Activated naive CD4-positive, alpha-beta T cell treated with anti-CD3 and anti-CD28 coated beads, Interleukin-2, amount 50 U/mL, for 24 hours (primary cell): ENCODE measurements at regions not wholly inside any gene's neighbourhood (a gene's known extent, or its start where the extent isn't known, plus 50 kb on each side); places are given as distances from the start of the nearest gene placed in this dataset.

Source experiments
- H3K27ac Mint-ChIP-seq: one replicate; pipeline ENCODE4 v1.8.0; 2021; ENCODE audit warnings: mild to moderate bottlenecking, mixed read lengths
- H3K27me3 Mint-ChIP-seq: one replicate; pipeline ENCODE4 v1.8.0; 2021; ENCODE audit warnings: mixed read lengths
- H3K36me3 Mint-ChIP-seq: one replicate; pipeline ENCODE4 v1.8.0; 2021; ENCODE audit warnings: mixed read lengths
- H3K4me1 Mint-ChIP-seq: one replicate; pipeline ENCODE4 v1.8.0; 2021; ENCODE audit warnings: mixed read lengths
- H3K4me3 Mint-ChIP-seq: one replicate; pipeline ENCODE4 v1.8.0; 2021; ENCODE audit warnings: mild to moderate bottlenecking, mixed read lengths
- H3K9me3 Mint-ChIP-seq: one replicate; pipeline ENCODE4 v1.8.0; 2021; ENCODE audit warnings: mixed read lengths

DNA sequence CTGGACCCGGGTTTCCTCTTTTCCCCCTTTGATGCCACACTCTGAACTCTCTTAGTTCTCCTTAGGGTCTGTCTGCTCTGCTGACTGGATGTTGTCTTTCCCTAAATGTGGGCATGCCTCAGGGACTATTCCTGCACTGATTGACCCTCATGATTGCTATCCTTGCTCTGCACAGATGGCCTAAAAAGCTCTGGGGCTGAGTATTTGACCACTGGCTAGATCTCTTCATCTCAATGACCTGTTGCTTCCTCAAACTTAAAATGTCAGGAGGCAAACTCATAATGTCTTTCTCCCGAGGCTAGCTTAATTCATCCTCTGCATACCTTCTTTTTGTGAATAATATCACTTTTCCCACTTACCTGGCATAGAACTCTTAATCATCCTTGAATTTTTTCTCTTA, 157.4 kb downstream of the GATB start:
- no peaks in the 10 kb centered on the region for H3K36me3 Mint-ChIP-seq
- no peaks in the 10 kb centered on the region for H3K27me3 Mint-ChIP-seq
- H3K27ac Mint-ChIP-seq: no peak overlapping the region

DNA sequence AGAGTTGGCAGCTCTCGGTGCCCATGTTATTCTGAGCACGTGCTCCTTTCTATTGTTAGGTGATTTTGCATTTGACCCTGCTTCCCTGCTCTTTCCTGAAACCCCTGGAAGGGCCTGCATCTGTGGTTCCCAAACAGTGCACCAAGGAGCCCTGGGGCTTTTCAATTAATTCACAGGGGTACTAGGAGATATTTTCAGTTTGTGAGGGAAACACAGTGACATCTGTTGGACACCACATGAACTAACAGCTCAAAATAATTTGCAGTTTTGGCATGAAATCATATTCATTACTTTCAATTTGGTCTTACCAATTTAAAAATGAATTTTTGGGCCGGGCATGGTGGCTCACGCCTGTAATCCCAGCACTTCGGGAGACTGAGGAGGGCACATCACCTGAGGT, 156.6 kb downstream of the GATB start:
- H3K4me3 Mint-ChIP-seq: no peak overlapping the region
- no peaks in the 10 kb centered on the region for H3K4me1 Mint-ChIP-seq
- no peaks in the 10 kb centered on the region for H3K27me3 Mint-ChIP-seq
- no peak overlapping the region for H3K27ac Mint-ChIP-seq
- no peaks in the 10 kb centered on the region for H3K36me3 Mint-ChIP-seq
- no peaks in the 10 kb centered on the region for H3K9me3 Mint-ChIP-seq

More for the DNA sequence above, 157.4 kb downstream of the GATB start:
- Mint-ChIP-seq H3K4me3 (no peak overlapping the region), H3K9me3 (no peaks in the 10 kb centered on the region), H3K4me1 (no peaks in the 10 kb centered on the region)

DNA sequence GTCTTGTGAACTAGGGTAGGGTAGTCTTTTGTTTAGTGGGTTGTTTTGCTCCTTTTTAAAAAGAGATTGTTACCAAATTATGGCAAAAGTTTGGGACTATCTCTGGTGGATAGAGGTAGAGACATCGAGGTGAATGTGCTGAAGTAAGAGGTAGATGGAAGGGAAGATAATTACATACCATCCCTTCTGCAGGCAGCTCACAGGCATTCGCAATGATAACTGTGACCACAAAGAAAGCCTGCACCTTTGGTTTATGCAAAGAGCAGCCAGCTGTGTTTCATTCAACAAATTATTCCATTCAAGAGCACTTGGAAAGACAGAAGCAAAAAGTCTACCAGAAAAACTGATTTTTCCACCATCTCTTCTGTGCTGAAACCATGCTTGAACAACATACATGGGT, 155.6 kb downstream of the GATB start:
- no peak overlapping the region for H3K27ac Mint-ChIP-seq
- no peaks in the 10 kb centered on the region for H3K4me1 Mint-ChIP-seq
- H3K4me3 Mint-ChIP-seq: no peak overlapping the region
- no peaks in the 10 kb centered on the region for H3K36me3 Mint-ChIP-seq
- H3K9me3 Mint-ChIP-seq: no peaks in the 10 kb centered on the region
- no peaks in the 10 kb centered on the region for H3K27me3 Mint-ChIP-seq

DNA sequence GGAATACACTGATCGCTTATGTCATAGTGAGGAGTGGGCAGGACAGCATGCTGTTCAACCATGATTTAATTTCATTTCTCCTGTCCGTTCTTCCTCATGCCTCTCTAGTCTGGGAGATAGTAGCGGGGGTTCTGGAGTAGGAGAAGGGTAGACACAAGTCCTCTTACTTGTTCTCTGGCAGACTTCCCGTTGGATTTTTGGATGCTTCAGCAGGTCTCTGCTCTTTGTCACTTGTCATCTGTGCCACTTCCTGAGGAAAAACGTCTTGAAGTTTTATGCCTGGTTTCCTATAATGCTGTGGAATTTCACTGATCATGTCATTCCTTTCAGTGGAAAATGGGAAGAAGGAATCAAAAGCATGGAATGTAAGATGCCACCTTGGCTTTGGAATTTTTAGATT, 154.7 kb downstream of the GATB start:
- H3K9me3 Mint-ChIP-seq: no peaks in the 10 kb centered on the region
- no peaks in the 10 kb centered on the region for H3K27me3 Mint-ChIP-seq
- H3K36me3 Mint-ChIP-seq: no peaks in the 10 kb centered on the region
- H3K27ac Mint-ChIP-seq: no peak overlapping the region
- no peaks in the 10 kb centered on the region for H3K4me1 Mint-ChIP-seq
- no peak overlapping the region for H3K4me3 Mint-ChIP-seq

DNA sequence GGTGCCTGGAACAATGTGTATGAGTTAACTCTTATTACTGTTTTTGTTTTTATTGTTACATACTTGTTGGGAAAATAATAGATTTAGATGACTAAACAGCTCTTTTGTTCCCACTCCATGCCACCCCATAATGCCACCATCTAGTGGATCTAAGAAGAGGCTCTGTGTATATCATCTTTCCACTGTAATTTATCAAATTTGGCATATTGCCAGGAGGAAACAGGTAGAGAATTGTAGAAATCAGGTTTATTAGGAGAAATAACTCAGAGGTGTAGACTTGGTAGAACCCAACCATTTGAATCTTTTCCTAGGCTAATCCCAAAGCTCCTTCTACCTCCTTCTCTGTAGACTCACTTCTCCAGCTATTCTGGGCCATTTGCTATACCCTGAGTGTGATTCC, 150.6 kb downstream of the GATB start:
- no peaks in the 10 kb centered on the region for H3K9me3 Mint-ChIP-seq
- no peaks in the 10 kb centered on the region for H3K4me1 Mint-ChIP-seq
- no peaks in the 10 kb centered on the region for H3K36me3 Mint-ChIP-seq
- no peak overlapping the region for H3K27ac Mint-ChIP-seq
- no peak overlapping the region for H3K4me3 Mint-ChIP-seq
- H3K27me3 Mint-ChIP-seq: no peaks in the 10 kb centered on the region

DNA sequence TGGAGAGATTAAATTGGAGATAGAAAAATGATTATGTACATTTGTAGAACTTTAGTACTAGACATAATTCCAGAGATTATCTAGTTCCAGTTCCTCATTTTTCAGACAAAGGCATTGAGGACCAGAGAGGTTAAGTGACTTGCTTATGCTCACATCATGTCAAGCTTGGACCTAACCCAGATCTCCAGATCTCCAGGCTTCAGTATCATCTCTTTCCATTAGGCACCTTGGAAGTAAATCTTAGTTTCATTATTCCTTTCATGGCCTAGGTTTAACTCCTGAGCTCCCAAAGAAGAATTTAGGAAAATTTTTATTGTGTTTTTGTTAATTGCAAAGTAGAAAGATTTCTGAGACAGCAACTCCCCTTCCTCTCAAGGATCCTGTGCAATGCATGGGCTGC, 148.8 kb downstream of the GATB start:
- Mint-ChIP-seq H3K27ac (no peak overlapping the region), H3K9me3 (no peaks in the 10 kb centered on the region), H3K36me3 (no peaks in the 10 kb centered on the region), H3K27me3 (no peaks in the 10 kb centered on the region), H3K4me1 (no peaks in the 10 kb centered on the region), H3K4me3 (no peak overlapping the region)

DNA sequence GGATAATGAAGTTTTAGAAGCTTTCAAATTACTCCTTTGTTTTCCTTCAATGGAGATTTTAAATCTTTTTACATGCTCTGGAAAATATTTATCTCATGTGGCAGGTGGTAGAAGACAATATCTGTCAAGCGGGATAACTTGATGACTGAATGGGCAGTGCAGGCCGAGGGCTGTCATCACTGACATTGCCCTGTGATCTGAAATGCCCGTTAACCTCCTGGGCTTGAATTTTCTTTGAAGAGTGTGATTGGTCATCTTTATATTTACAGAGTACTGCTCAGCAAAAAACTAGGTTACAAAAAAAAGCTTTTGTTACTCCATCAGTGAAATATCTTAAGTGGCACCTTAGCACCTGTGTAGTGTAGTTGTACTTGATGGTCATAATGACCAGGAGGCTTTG, 147.5 kb downstream of the GATB start:
- H3K4me3 Mint-ChIP-seq: no peak overlapping the region

DNA sequence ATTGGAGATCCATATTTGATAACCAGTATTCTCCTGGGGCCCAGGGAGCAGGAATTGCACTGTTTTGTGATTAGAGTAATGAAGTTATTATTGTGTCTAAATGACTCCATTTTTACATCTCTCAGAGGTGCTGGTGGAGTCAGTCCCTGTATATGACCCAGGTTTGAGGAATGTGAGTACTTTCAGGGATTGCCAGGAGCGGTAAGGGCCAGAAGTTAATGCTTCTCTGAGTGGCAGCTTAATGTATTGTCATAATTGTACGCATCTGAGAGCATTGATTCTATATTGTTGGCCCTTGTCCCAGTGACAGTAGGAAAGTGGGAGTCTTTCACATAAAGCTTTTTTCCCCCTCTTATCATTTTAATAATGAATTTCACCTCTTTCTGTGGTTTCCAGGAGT, 146.2 kb downstream of the GATB start:
- H3K27ac Mint-ChIP-seq: no peak overlapping the region
- H3K36me3 Mint-ChIP-seq: no peaks in the 10 kb centered on the region
- H3K27me3 Mint-ChIP-seq: no peaks in the 10 kb centered on the region
- H3K9me3 Mint-ChIP-seq: no peaks in the 10 kb centered on the region
- H3K4me1 Mint-ChIP-seq: no peaks in the 10 kb centered on the region
- H3K4me3 Mint-ChIP-seq: no peak overlapping the region

More for the DNA sequence above, 147.5 kb downstream of the GATB start:
- Mint-ChIP-seq H3K36me3 (no peaks in the 10 kb centered on the region), H3K27me3 (no peaks in the 10 kb centered on the region), H3K4me1 (no peaks in the 10 kb centered on the region), H3K27ac (no peak overlapping the region), H3K9me3 (no peaks in the 10 kb centered on the region)

DNA sequence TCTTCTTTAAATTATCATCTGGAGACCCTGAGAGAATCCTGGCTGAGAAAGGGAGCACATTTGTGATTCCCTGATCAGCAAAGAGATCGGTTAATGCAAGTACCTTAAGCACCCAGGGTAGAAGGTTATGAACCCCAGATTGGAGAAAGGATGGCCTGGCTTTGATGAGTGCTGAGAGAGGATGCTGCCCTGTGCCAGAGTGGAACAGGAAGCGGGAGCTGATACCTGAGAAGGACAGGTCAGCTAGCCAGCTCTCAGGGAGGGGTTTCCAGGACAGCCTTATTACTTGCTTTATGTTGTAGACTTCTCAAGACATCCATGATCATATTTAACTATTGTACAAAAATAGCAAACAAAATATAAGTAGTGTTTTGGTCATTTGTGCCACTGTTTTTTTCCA, 141.9 kb downstream of the GATB start:
- Mint-ChIP-seq H3K27me3 (peaks cover 5% of the 10 kb centered on the region), H3K9me3 (no peaks in the 10 kb centered on the region), H3K4me3 (no peak overlapping the region), H3K27ac (no peak overlapping the region), H3K36me3 (no peaks in the 10 kb centered on the region), H3K4me1 (no peaks in the 10 kb centered on the region)

DNA sequence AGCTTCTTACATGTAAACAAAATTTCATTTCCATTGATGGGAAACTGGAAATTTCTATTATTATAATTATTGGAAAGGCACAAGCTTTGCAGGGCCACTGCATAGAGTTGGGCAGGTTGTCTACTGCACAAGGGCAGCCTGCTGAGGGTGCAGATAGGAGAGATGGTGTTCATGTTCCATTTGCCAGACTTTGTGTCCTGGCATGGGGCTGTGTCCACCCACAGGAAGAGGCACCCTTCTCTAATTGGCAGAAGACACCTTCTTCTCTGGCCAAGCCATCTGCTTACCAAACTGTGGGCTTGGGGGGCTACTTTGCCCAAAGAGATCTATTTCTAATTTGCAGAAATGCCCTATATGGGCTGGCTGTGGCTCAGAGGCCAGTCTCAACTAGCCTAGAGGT, 140.7 kb downstream of the GATB start:
- Mint-ChIP-seq H3K9me3 (no peaks in the 10 kb centered on the region), H3K27me3 (peaks cover 5% of the 10 kb centered on the region), H3K27ac (no peak overlapping the region), H3K4me3 (no peak overlapping the region), H3K4me1 (no peaks in the 10 kb centered on the region), H3K36me3 (no peaks in the 10 kb centered on the region)
